ENCODE measurements at regions not wholly inside any gene's neighbourhood (a gene's known extent, or its start where the extent isn't known, plus 50 kb on each side); places are given as distances from the start of the nearest gene placed in this dataset.
A peak's percentile ranks its signal among the peaks of the same experiment; 100 is the strongest.

GRCh38 chr4:163611784-163612445 lies 117.4 kb downstream of the TMA16 start:
- no peaks in the 10 kb centered on the region for H3K9me3 ChIP-seq (ENCODE audit: control insufficient read depth in 4 of 4, low read length in 3 of 4)
- H3K27me3 ChIP-seq (ENCODE audit: control insufficient read depth in 4 of 4, insufficient read depth in 4 of 4, low read length in 3 of 4) = peaks cover 0 to 4% (median 0%) of the 10 kb centered on the region in 4 donors
- DNase-seq (ENCODE audit: low spot score) = no peak
- H3K4me3 ChIP-seq (ENCODE audit: low read depth in 1 of 3, low read length in 3 of 3) = peak overlapping the region in 2 of 3 donors; percentile 19 to 28
- H3K4me1 ChIP-seq (ENCODE audit: control insufficient read depth in 4 of 4, insufficient read depth in 4 of 4, low read length in 3 of 4) = no peaks in the 10 kb centered on the region
- no peak overlapping the region for H3K27ac ChIP-seq (ENCODE audit: low read depth in 1 of 2, low read length in 2 of 2)
- peak overlapping the region in 1 of 2 donors; percentile 16 for H3K9ac ChIP-seq (ENCODE audit: low read depth in 1 of 2, low read length in 2 of 2)
- 69% methylated on average over 2 of the region's 2 CpGs for WGBS
- H3K36me3 ChIP-seq (ENCODE audit: control insufficient read depth in 4 of 4, insufficient read depth in 3 of 4, low read depth in 1 of 4, low read length in 3 of 4) = no peaks in the 10 kb centered on the region
- TF ChIP-seq HNF4A (conservative IDR thresholded peaks at IDR 0.05) (no peak), SP1 (IDR thresholded peaks at IDR 0.05) (no peak), CTCF (IDR thresholded peaks at IDR 0.05; ENCODE audit: low read depth, low read length, missing input control) (no peak), RXRA (IDR thresholded peaks at IDR 0.05) (no peak), ATF3 (IDR thresholded peaks at IDR 0.05) (no peak), FOXA2 (IDR thresholded peaks at IDR 0.05) (no peak), HNF4G (IDR thresholded peaks at IDR 0.05) (no peak), EGR1 (IDR thresholded peaks at IDR 0.05; ENCODE audit: low read depth in 2 of 2) (no peak), GABPA (IDR thresholded peaks at IDR 0.05 in 1 of 2, conservative IDR thresholded peaks at IDR 0.05 in 1 of 2) (no peak), NR2F2 (IDR thresholded peaks at IDR 0.05) (no peak), TAF1 (conservative IDR thresholded peaks at IDR 0.05) (no peak)
- TF ChIP-seq, protein P1, sequence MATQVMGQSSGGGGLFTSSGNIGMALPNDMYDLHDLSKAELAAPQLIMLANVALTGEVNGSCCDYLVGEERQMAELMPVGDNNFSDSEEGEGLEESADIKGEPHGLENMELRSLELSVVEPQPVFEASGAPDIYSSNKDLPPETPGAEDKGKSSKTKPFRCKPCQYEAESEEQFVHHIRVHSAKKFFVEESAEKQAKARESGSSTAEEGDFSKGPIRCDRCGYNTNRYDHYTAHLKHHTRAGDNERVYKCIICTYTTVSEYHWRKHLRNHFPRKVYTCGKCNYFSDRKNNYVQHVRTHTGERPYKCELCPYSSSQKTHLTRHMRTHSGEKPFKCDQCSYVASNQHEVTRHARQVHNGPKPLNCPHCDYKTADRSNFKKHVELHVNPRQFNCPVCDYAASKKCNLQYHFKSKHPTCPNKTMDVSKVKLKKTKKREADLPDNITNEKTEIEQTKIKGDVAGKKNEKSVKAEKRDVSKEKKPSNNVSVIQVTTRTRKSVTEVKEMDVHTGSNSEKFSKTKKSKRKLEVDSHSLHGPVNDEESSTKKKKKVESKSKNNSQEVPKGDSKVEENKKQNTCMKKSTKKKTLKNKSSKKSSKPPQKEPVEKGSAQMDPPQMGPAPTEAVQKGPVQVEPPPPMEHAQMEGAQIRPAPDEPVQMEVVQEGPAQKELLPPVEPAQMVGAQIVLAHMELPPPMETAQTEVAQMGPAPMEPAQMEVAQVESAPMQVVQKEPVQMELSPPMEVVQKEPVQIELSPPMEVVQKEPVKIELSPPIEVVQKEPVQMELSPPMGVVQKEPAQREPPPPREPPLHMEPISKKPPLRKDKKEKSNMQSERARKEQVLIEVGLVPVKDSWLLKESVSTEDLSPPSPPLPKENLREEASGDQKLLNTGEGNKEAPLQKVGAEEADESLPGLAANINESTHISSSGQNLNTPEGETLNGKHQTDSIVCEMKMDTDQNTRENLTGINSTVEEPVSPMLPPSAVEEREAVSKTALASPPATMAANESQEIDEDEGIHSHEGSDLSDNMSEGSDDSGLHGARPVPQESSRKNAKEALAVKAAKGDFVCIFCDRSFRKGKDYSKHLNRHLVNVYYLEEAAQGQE (IDR thresholded peaks at IDR 0.05) = no peak

DNA sequence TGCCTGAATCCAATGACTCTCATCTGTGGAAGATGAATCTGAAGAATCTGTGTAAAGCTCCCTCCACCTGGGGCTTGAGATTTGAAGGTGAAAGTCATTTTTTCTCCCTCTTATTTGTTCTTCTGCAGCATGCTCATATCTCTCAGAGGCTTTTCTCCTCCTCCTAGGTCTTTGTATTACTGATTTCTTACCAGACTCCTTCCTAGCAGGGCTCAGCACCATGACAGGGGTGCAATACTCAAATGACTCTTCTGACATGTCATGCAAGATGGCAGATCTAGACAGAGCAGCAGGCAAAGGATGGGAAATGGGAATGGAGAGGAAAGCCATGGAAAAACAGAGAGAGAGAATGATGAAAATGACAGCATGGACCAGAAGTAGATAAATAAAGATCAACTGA lies 118.3 kb downstream of the TMA16 start:
- H3K9ac ChIP-seq (ENCODE audit: low read depth in 1 of 2, low read length in 2 of 2) = no peak overlapping the region
- H3K4me1 ChIP-seq (ENCODE audit: control insufficient read depth in 4 of 4, insufficient read depth in 4 of 4, low read length in 3 of 4) = no peaks in the 10 kb centered on the region
- TF ChIP-seq JUND (IDR thresholded peaks at IDR 0.05) (no peak), NR2F2 (IDR thresholded peaks at IDR 0.05) (no peak), TAF1 (conservative IDR thresholded peaks at IDR 0.05) (no peak), FOXA1 (IDR thresholded peaks at IDR 0.05) (no peak), SP1 (IDR thresholded peaks at IDR 0.05) (no peak), YY1 (IDR thresholded peaks at IDR 0.05) (no peak), ZBTB33 (IDR thresholded peaks at IDR 0.05) (no peak), CTCF (IDR thresholded peaks at IDR 0.05; ENCODE audit: low read depth, low read length, missing input control) (no peak), RXRA (IDR thresholded peaks at IDR 0.05) (no peak), EGR1 (IDR thresholded peaks at IDR 0.05; ENCODE audit: low read depth in 2 of 2) (no peak), HNF4A (conservative IDR thresholded peaks at IDR 0.05) (no peak), ATF3 (IDR thresholded peaks at IDR 0.05) (no peak), RAD21 (IDR thresholded peaks at IDR 0.05) (no peak)
- TF ChIP-seq, protein P1 (IDR thresholded peaks at IDR 0.05) = no peak

More for the DNA sequence above, 118.3 kb downstream of the TMA16 start:
- no peak overlapping the region for H3K27ac ChIP-seq (ENCODE audit: low read depth in 1 of 2, low read length in 2 of 2)
- no peaks in the 10 kb centered on the region for H3K9me3 ChIP-seq (ENCODE audit: control insufficient read depth in 4 of 4, low read length in 3 of 4)
- no peaks in the 10 kb centered on the region for H3K36me3 ChIP-seq (ENCODE audit: control insufficient read depth in 4 of 4, insufficient read depth in 3 of 4, low read depth in 1 of 4, low read length in 3 of 4)
- H3K27me3 ChIP-seq (ENCODE audit: control insufficient read depth in 4 of 4, insufficient read depth in 4 of 4, low read length in 3 of 4) = peaks cover 0 to 4% (median 0%) of the 10 kb centered on the region in 4 donors
- H3K4me3 ChIP-seq (ENCODE audit: low read depth in 1 of 3, low read length in 3 of 3) = peak overlapping the region in 2 of 3 donors; percentile 0 to 30
- no peak for DNase-seq (ENCODE audit: low spot score)

Measured in liver (tissue), 8 donors.